ENCODE measurements at regions not wholly inside any gene's neighbourhood (a gene's known extent, or its start where the extent isn't known, plus 50 kb on each side); places are given as distances from the start of the nearest gene placed in this dataset.

- intact Hi-C loops (cut with DNase I; ENCODE audit: low total_unique reads) (no loop called here), in situ Hi-C loops (cut with MboI; ENCODE audit: low pct_ligation_motif_present in 1 of 4, low pct_unique_long_range_greater_than_20kb in 1 of 4, low sequenced_read_pairs in 3 of 4) (no loop called here)
- Histone ChIP-seq H3K27ac (peak overlapping the region in 2 of 4 donors; percentile 50 to 62), H3K27me3 (no peaks in the 10 kb centered on the region), H3K4me1 (peaks cover 0 to 5% (median 0%) of the 10 kb centered on the region in 4 donors), H3K9me3 (no peaks in the 10 kb centered on the region), H3K36me3 (no peaks in the 10 kb centered on the region), H3K4me3 (no peak overlapping the region)
- no peak for DNase-seq
- WGBS, 2 donors (ENCODE audit: low coverage in 1 of 2): 52 to 57% methylated on average over 3 of the region's 3 CpGs
- TF ChIP-seq POLR2A (IDR thresholded peaks at IDR 0.05) (no peak), CTCF (IDR thresholded peaks at IDR 0.05) (no peak), POLR2AphosphoS5 (IDR thresholded peaks at IDR 0.05) (no peak), EP300 (IDR thresholded peaks at IDR 0.05; ENCODE audit: low read depth) (no peak)
Observed at GRCh38 chr13:109868578-109869311, 82.4 kb upstream of the IRS2 start.

- in situ Hi-C loops (cut with MboI; ENCODE audit: low pct_ligation_motif_present in 1 of 4, low pct_unique_long_range_greater_than_20kb in 1 of 4, low sequenced_read_pairs in 3 of 4): no loop called here
- H3K4me3 ChIP-seq: no peak overlapping the region
- H3K27ac ChIP-seq: no peak overlapping the region
- no peaks in the 10 kb centered on the region for H3K9me3 ChIP-seq
- intact Hi-C loops (cut with DNase I; ENCODE audit: low total_unique reads): no loop called here
- no peak for DNase-seq
- H3K4me1 ChIP-seq: peaks cover 0 to 5% (median 0%) of the 10 kb centered on the region in 4 donors
- peak in 1 of 3 donors; percentile 14 for TF ChIP-seq POLR2AphosphoS5 (IDR thresholded peaks at IDR 0.05)
- no peak for TF ChIP-seq CTCF (IDR thresholded peaks at IDR 0.05)
- no peak for TF ChIP-seq EP300 (IDR thresholded peaks at IDR 0.05; ENCODE audit: low read depth)
- no peak for TF ChIP-seq POLR2A (IDR thresholded peaks at IDR 0.05)
- no peaks in the 10 kb centered on the region for H3K36me3 ChIP-seq
- no peaks in the 10 kb centered on the region for H3K27me3 ChIP-seq
- WGBS, 2 donors (ENCODE audit: low coverage in 1 of 2): 17 to 22% methylated on average over 1 to 2 of the region's 2 CpGs
Observed at GRCh38 chr13:109867766-109868165, 81.4 kb upstream of the IRS2 start.

- H3K4me3 ChIP-seq: no peak overlapping the region
- no peak overlapping the region for H3K27ac ChIP-seq
- no peaks in the 10 kb centered on the region for H3K4me1 ChIP-seq
- no peaks in the 10 kb centered on the region for H3K9me3 ChIP-seq
- WGBS, 2 donors (ENCODE audit: low coverage in 1 of 2): 46 to 56% methylated on average over 2 of the region's 2 CpGs
- DNase-seq: no peak
- in situ Hi-C loops (cut with MboI; ENCODE audit: low pct_ligation_motif_present in 1 of 4, low pct_unique_long_range_greater_than_20kb in 1 of 4, low sequenced_read_pairs in 3 of 4): no loop called here
- no peak for TF ChIP-seq POLR2AphosphoS5 (IDR thresholded peaks at IDR 0.05)
- intact Hi-C loops (cut with DNase I; ENCODE audit: low total_unique reads): no loop called here
- no peaks in the 10 kb centered on the region for H3K27me3 ChIP-seq
- no peaks in the 10 kb centered on the region for H3K36me3 ChIP-seq
Observed at GRCh38 chr13:109862627-109863026, 76.2 kb upstream of the IRS2 start.

GRCh38 chr13:109859898-109860297 lies 73.5 kb upstream of the IRS2 start:
- no peaks in the 10 kb centered on the region for H3K9me3 ChIP-seq
- no peak for DNase-seq
- H3K4me3 ChIP-seq: no peak overlapping the region
- H3K4me1 ChIP-seq: no peaks in the 10 kb centered on the region
- intact Hi-C loops (cut with DNase I; ENCODE audit: low total_unique reads) (no loop called here), in situ Hi-C loops (cut with MboI; ENCODE audit: low pct_ligation_motif_present in 1 of 4, low pct_unique_long_range_greater_than_20kb in 1 of 4, low sequenced_read_pairs in 3 of 4) (no loop called here)
- no peaks in the 10 kb centered on the region for H3K36me3 ChIP-seq
- no peak for TF ChIP-seq POLR2A (IDR thresholded peaks at IDR 0.05)
- no peak for TF ChIP-seq CTCF (IDR thresholded peaks at IDR 0.05)
- no peak for TF ChIP-seq EP300 (IDR thresholded peaks at IDR 0.05; ENCODE audit: low read depth)
- TF ChIP-seq POLR2AphosphoS5 (IDR thresholded peaks at IDR 0.05): no peak
- H3K27ac ChIP-seq: no peak overlapping the region
- no peaks in the 10 kb centered on the region for H3K27me3 ChIP-seq
- WGBS, 2 donors (ENCODE audit: low coverage in 1 of 2): 50 to 70% methylated on average over 3 of the region's 3 CpGs

Measured in transverse colon (tissue), 4 donors.